HCEC 1CT (cell line): ENCODE measurements at regions not wholly inside any gene's neighbourhood (a gene's known extent, or its start where the extent isn't known, plus 50 kb on each side); places are given as distances from the start of the nearest gene placed in this dataset.

ENCODE experiments used
- DNase-seq: peaks from one replicate; pipeline ENCODE4 v3.0.0-alpha.2; 2017

- DNase-seq: no peak
These were observed 330.7 kb downstream of the CDC14C start for GRCh38 chr7:49255054-49255453.

DNA sequence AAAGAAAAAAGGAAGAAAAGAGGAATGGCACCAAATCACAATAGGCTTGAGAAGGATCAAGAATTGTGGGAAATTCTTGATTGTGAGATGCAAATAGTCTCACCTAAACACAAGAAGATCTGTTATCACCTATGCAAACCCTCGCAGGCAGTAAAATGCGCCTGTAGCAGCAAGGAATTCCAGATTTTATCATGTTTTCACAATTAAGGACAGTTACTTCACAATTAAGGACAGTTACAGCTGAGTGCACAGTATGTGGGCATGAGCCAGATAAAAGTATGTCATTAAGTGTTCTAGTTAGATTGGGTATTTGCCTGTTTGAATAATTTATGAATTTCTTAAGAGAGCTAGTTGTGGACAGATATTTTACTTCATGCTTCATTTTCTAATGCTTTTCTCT, 336.2 kb downstream of the CDC14C start:
- DNase-seq: no peak

- no peak for DNase-seq
These were observed 337.6 kb downstream of the CDC14C start for GRCh38 chr7:49261928-49262327.

DNA sequence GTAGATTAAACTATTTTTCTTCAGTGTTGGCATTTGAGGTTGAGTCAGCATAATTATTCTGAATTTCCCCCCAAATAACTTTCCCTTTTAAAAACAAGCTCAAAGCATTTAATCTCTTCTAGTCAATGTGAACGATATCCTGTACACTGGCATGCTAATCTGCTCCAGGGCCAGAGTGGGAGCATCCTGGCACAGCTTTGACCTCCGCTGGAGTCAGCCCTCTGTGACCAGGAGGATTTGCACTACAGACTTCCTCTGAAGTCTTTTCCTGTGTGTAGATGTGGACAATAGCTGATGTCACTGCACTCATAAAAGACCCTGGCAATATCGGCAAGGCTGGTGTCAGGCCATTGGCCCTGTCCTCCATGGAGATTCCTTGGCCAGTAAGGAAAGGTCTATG, 340.2 kb downstream of the CDC14C start:
- DNase-seq: no peak

- DNase-seq: no peak
These were observed 349.6 kb downstream of the CDC14C start for GRCh38 chr7:49273897-49274296.

DNA sequence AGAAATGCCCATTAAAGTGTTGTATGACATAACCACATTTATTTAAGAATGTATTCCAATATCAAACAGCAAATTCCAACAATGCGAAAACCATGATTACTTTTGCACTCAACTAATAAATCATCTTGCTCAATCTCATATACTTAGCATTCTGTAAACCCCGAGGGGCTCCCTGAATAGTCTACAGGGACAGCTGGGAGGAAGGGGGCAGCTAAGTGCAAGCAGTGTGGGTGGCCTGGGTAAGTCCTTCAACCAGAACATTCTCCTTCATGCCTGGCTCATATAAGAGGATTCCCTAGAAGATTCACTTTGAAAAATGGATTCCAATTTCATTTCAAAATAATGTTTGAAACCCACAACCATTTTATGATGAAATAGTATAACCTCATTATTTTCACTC, 355.5 kb downstream of the CDC14C start:
- DNase-seq: no peak

DNA sequence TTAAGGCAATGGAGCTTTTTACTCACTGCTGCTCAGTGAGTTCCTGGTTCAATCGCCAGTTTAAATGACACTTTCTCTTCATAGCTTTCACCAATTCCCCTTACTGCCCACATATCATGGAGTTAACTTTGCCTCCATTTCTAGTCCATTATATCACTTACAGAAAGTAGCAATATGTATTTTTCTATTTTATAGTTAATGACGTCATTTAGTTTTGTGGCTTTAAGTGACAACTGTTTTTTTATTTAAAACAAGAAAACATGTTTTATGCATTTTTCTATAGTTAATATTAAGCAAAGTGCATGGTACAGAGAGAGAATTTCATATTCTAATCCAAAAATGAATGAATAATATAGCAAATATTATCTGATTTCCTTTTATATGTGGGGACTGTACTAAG, 363.3 kb downstream of the CDC14C start:
- no peak for DNase-seq

DNA sequence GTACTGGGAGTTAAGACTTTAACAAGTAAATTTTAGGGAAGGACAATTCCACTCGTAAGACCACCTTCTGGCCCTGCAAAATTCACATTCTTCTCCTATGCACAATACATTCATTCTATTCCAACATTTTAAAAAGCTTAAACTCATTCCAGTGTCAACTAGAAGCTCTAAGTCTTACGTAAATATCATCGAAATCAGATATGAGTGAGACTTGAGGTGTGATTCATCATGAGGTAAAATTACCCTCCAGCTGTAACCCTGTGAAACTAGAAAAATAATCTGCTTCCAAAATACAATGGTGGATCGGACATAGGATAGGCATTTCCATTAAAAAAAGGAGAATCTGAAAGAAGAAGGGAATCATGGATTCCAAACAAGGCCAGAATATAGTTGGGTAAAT, 370.3 kb downstream of the CDC14C start:
- DNase-seq: no peak

DNA sequence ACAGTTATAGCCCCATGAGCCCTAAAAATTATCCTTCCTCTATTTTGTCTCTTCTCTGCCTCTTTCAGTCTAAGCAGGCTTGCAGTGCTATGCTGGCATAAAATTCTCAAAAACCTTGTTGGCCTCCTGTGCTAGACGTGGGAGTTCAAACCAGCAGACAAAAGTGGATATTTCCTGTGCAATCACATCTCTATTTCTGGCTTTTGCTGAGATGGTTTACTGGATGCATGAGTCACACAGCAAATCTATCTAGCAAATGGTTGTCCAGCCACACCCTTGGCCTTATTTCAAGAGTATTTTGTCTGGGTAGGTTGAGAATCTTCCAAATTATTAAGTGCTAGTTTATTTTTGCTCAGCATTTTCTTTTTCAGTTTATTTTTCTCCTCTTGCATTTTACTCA, 370.8 kb downstream of the CDC14C start:
- DNase-seq: no peak

GRCh38 chr7:49297958-49298357, 373.6 kb downstream of the CDC14C start:
- no peak for DNase-seq

GRCh38 chr7:49308787-49309186, 384.4 kb downstream of the CDC14C start:
- DNase-seq: no peak

GRCh38 chr7:49320083-49320482, 395.7 kb downstream of the CDC14C start:
- no peak for DNase-seq

GRCh38 chr7:49321843-49322242, 397.5 kb downstream of the CDC14C start:
- no peak for DNase-seq

- no peak for DNase-seq
These were observed 398.1 kb downstream of the CDC14C start for GRCh38 chr7:49322476-49322875.

DNA sequence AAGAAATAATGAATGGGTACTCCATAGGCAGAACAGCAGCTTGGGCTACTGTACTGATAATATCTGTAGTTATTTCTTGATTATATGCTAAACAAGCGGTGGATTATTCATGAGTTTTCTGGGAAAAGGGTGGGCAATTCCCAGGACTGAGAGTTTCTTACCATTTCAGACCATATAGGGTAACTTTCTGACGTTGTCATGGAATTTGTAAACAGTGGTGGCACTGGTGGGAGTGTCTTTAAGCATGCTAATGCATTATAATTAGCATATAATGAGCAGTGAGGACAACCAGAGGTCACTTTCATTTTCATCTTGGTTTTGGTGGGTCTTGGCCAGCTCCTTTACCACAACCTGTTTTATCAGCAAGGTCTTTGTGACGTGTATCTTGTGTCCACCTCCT, 399.7 kb downstream of the CDC14C start:
- DNase-seq: no peak

GRCh38 chr7:49324707-49325106, 400.4 kb downstream of the CDC14C start:
- no peak for DNase-seq

GRCh38 chr7:49325571-49325970, 401.2 kb downstream of the CDC14C start:
- DNase-seq: no peak

- no peak for DNase-seq
These were observed 402.8 kb downstream of the CDC14C start for GRCh38 chr7:49327155-49327554.

DNA sequence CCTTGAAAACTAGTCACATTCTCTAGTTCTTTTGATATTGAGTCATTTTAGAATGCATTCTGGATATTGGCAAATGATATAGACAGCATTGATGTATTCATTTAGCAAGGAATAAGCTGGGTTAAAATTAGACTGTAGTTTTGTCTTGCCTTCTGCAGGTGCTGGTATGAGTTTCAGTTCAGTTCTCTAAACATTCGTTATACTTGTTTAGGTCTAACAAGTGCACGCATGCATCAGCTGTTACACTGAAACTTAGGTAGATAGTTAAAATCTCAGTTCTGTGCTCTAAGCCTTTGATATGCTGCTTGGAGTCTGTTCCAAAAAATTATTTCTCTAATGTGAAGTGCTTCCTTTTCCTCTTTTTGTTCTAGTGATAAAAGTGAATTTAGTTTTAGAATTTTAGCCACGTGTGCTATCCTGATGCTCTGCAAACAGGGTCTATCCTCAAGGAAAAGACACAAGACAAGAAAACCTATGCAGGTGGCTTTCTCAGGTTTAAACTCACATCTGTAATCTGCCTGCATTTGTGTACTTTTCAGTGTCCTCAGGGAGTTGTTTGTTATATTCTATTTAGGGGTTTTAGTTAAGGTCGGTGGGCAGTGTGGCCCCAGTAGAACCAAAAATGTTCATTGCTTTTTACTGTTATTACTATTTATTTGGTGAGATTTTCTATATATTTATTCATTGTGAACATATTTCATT, 409.0 kb downstream of the CDC14C start:
- DNase-seq: no peak

DNA sequence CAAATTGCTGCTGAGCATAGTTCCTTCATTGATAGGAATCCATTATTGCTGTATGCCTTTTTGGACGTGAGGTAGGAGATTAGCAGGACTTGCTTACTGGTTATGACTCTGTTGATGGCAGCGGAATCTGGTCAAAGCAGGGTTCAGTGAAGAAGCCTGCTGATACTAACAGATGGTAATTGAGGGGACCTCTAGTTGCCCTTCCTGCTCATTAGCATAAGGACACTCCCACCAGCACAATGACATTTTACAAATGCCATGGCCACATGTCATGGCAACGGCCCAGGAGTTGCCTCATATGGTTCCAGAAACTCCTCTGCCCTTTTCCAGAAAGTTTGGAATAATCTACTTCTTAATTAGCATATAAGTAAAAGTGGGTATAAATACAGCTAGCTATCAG, 417.5 kb downstream of the CDC14C start:
- no peak for DNase-seq

DNA sequence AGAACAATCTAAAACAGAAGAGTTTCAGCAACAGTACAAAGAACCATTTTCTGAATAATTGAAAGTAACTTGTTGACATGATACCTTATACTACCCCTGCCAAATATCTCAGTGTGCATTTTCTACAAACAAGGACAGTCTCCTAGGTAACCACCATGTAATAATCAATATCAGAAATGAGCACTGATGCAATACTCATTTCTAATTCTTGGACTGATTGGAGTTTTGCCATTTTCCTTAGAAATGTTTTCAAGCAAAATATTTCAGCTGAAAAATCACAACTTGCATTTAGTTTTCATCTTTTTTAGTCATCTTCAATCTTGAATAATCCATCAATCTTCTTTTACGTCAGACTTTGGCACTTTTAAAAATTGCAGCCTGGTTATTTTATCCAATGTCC, 420.2 kb downstream of the CDC14C start:
- DNase-seq: no peak

DNA sequence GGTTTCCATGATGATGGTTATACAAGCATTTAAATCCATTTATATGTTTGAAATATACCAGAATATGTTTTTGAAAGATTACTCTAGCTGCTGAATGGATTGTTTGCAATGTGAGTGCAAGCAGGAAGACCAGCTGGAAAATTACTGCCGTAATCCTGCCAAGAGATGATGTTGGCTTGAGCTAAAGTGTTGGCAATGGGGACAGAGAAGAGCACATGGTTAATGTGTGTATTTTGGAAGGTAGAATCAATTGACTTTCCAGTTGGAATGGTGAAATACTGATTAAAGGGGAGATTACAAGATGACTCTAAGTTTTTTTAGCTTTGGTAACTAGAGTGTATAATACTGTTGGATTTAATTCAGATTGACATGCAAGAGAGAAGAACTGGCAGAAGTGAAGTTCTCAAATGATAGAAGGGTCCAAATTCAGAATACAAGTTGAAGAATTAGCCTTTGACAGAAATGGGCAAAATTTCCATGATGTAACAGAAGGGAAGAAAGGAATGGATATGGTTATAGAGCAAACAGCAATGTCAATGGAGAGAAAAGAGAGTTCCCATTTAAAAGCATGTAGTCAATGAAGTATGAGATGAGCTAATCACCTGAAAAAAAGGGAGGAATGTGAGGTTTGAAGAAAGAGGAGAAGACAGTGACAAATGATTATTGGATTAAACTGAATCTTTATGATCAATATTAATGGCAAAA, 422.0 kb downstream of the CDC14C start:
- DNase-seq: no peak

DNA sequence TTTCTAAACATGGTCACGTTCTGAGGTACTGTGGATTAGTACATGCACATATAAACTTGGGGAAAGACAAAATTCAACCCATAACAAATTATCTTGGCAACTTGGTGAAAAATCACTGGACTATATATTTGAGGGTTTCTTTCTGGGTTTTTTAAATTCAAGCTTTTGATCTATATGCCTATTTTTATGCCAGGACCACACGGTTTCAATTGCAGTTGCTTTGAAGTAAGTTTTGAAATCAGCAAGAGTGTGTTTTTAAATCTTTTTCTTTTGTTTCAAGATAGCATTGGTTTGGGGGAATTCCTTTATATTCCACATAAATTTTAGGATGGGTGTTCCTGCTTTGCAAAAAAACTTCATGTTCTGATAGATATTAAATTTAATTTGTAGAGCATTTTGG, 406.4 kb upstream of the VWC2 start:
- DNase-seq: no peak

- no peak for DNase-seq
These were observed 401.7 kb upstream of the VWC2 start for GRCh38 chr7:49371771-49372170.

DNA sequence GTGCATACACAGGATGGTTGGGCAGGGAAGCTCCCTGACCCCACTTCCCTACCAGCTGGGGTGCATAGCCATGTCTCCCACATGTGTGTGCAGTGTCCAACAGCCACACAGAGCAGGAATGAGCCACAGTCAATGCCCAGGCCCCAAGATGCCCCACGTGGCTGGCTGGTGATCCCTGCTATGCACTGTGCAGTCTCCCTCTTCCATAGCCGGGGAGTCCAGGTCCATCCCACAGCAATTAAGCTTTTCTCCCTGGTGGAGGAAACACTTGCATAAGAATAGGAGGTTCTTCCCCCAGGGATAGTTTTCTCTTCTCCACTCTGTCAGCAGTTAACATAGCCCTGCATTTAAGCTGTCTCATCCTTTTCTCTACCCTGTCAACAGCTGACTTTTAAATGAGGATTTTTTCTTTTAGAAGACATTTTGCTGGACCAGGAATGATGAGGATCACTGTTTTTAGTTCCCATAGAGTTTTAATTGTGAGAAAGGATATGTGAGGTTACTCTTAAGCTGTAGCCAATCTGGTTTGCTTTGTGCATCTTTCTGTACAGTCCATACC, 396.5 kb upstream of the VWC2 start:
- DNase-seq: no peak
